T47D (cell line): ENCODE measurements at regions not wholly inside any gene's neighbourhood (a gene's known extent, or its start where the extent isn't known, plus 50 kb on each side); places are given as distances from the start of the nearest gene placed in this dataset.

ENCODE experiments used
- DNase-seq, 2 experiments: peaks; one replicate each; pipeline versions ENCODE4 v3.0.0 to v3.0.0-alpha.2; 2011 to 2012; ENCODE audit warnings: low read depth in 1 of 2, low spot score in 1 of 2
- JUND ChIP-seq: IDR thresholded peaks from 2 replicates; pipeline ENCODE4 v1.6.1; 2012; ENCODE audit warnings: low read depth
- in situ Hi-C: cut with HindIII; loops from 2 replicates; pipeline ENCODE4 v1.10.0; 2016; ENCODE audit warnings: low sequenced_read_pairs, low pct_unique_long_range_greater_than_20kb

DNA sequence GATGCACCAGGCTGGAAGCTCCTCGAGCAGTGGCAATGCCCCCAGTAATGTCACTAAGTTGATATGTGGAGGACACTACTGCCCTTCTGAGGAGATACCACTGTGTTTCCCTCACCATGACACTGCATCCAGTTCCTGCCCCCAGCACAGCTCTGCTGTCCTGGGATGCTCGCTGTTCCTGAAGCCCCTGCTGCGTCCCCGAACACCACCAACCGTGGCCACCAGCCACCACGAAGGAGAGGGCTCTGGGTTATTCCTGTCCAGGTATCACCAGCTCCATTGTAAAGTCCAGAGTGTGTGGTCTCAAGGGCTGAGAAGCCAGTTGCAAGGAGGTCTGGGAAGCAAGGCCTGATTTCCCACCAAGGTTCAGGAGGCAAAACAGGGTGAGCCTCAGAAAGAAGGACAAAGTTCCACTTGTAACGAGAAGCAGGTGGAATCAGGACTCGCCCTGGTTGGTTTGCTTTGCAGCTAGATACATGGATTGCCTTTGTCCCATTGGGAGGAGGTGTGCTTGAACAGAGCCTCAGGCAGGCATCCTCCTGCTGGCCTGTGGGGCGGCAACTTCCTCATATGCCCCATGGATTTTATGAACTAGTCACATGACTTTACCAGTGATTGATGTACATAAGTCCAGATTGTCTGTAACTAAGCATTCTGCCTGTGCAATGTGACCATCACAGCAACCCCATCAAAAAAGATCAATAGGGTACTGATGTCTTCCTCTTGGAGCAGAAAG, 427.0 kb upstream of the VSTM2A start:
- no peak for DNase-seq
- in situ Hi-C loops: no loop called here
- TF ChIP-seq JUND: no peak

GRCh38 chr7:54116956-54117355, 425.2 kb upstream of the VSTM2A start:
- DNase-seq: no peak
- TF ChIP-seq JUND: no peak
- in situ Hi-C loops: no loop called here

DNA sequence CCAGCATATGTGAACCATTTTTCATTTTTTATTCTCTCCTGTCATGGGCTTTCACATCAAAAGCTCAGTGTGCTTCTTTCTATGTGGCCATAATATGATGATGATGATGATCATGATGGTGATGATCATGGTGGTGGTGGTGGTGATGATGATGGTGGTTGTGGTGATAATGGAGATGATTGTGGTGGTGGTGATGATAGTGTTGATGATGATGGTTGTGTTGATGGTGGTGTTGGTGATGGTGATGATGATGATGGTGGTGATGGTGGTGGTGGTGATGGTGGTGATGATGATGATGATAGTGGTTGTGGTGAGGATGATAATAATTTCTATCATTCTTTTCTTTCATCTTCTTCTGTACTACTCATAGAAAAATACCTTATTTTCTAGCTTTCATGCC, 413.1 kb upstream of the VSTM2A start:
- no peak for DNase-seq
- in situ Hi-C loops: no loop called here
- no peak for TF ChIP-seq JUND

GRCh38 chr7:54141576-54141975, 400.6 kb upstream of the VSTM2A start:
- no peak for DNase-seq
- in situ Hi-C loops: no loop called here
- TF ChIP-seq JUND: no peak

GRCh38 chr7:54145716-54146115, 396.5 kb upstream of the VSTM2A start:
- no peak for TF ChIP-seq JUND
- peak in 1 of 2 experiments; percentile 27 for DNase-seq
- in situ Hi-C loops: no loop called here

DNA sequence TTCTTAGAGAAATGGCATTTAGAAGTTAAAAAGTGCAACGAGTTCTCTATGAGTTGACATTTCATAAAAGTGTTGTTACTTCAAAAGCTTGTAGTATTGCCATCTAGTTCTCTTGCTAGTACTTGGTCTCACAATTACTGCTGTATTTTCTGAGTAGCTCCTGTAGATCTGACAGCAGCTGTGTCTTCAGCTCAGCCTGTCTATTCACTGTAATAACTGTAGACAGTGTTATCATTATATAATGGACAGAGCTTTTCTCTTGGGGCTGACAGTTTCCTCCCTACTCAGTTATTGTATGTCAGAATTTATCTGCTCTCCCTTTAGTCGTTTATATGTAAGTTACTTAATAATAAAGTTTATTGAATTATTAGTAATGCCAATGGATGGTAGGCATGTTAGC, 388.7 kb upstream of the VSTM2A start:
- no peak for TF ChIP-seq JUND
- DNase-seq: no peak
- in situ Hi-C loops: no loop called here

- no peak for TF ChIP-seq JUND
- in situ Hi-C loops: no loop called here
- DNase-seq: no peak
These were observed 383.1 kb upstream of the VSTM2A start for GRCh38 chr7:54159088-54159487.

DNA sequence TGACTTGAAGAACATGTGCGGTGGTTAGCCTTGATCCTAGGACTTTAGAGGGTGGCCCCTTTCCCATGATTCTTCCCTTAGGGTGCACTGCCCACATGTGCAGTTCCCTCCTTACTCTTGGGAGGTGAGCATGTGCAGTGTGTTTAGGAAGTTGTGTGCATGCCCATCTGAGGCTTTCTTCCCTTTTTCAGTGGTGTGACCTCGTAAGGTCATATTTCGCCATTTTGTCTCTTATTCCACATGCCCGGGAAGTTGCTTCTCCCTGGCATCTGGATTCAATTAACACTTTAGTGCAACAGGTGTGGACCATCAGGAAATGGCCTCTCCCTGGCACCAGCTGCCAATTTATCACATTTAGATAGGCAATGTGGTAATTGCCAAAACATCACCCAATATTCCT, 380.6 kb upstream of the VSTM2A start:
- DNase-seq: no peak
- TF ChIP-seq JUND: no peak
- in situ Hi-C loops: no loop called here

DNA sequence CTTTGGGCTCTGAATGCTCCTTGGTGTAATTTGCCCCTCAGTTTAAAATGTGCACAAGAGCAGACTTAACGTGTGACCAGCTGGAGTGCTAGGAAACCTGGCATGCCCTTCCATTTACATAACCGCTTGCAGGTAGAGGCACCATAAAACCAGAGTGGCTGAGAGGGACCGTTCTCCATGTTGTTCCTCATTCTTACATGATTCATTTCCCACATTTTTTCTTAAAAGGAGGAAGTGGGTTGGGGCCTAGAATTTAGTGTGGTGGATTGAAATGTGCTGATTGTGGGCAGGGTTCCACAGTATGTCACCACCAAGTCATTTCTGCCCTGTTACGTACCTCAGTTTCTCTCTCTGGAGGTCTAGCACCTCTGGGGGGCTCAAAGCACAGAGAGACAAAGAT, 375.8 kb upstream of the VSTM2A start:
- no peak for TF ChIP-seq JUND
- DNase-seq: no peak
- in situ Hi-C loops: no loop called here

DNA sequence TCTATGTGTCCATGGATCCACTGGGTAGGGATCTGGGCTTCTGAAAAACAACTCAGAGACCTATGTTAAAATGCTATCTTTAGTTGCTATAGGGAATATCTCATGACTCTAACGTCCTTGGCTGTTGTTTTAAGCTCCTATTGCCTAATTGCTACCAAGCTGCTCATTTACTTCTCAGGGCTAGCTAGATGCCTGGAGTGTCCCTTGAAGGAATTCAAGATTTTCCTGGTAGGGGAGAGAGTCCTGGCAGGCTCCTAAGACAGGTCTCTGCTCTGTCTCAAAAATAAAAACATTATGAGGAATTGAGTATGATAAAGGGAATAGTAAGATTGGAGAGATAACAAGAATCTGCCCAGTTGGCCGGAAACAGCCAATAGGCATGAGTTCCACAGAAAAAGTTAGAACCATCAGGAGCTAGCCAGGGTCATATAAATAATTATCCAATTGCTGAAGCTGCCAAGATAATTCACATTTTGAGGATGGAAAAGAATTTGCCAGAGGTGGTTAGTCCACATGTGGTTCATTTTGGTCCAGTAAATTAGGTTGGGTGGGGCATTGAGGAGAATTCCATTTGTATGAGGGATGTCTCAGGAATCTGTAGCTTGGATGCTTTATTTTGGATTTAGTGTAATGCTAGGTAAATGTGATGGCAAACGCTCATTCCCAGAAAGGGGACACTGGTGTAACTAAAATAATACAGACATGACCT, 362.7 kb upstream of the VSTM2A start:
- no peak for TF ChIP-seq JUND
- DNase-seq: no peak
- in situ Hi-C loops: no loop called here

DNA sequence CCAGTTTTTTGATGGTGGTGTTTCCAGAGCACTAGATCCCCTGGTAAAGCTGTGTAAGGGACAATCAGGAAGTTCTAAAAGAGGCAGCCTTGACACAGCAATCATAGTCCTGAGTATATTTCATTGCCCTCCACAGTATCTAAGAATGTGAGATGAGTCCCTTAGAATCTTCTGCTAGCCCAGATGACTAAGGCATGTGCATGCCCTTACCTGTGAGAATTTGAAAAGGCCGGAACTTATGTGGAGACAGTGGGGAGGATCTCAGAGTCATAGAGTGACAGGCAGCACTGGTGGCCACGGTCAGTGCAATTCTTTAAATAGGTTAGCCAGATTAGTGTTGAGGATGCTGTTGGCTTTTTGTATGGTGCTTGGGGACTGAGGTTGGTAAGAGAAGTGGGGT, 361.4 kb upstream of the VSTM2A start:
- no peak for DNase-seq
- in situ Hi-C loops: no loop called here
- no peak for TF ChIP-seq JUND

GRCh38 chr7:54183055-54183454, 359.1 kb upstream of the VSTM2A start:
- in situ Hi-C loops: no loop called here
- no peak for DNase-seq
- no peak for TF ChIP-seq JUND

- TF ChIP-seq JUND: no peak
- in situ Hi-C loops: no loop called here
- peak in 1 of 2 experiments; percentile 40 for DNase-seq
These were observed 355.8 kb upstream of the VSTM2A start for GRCh38 chr7:54186336-54186735.
